GM18502 (cell line): ENCODE measurements at regions not wholly inside any gene's neighbourhood (a gene's known extent, or its start where the extent isn't known, plus 50 kb on each side); places are given as distances from the start of the nearest gene placed in this dataset.

Source experiments
- ATAC-seq: cut with Tn5 transposase; IDR thresholded peaks from one replicate; pipeline ENCODE4 v1.9.1; 2021; ENCODE audit warnings: mild to moderate bottlenecking; ENCODE audit not compliant: unreplicated experiment, poor library complexity

GRCh38 chr17:5843366-5844026 is 226.7 kb upstream of the WSCD1 start:
- ATAC-seq, result no peak

DNA sequence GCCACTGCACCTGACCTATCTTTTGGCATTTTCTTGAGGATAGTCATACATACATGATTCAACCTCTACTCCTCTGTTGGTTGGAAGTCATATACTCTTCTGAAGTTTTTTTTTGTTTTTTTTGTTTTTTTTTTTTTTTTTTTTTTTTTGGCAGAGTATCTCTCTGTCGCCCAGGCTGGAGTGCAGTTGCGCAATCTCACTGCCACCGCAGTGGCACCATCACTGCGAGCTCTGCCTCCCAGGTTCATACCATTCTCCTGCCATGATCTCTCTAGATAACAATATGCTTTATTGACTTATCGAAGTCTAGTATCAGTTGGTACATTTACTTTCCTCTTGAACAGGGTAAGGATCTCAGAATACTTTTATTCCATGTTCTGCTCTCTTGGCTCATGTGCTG is 224.2 kb upstream of the WSCD1 start:
- ATAC-seq, result no peak

GRCh38 chr17:5854871-5855554 is 215.2 kb upstream of the WSCD1 start:
- no peak for ATAC-seq

GRCh38 chr17:5861246-5861645 is 208.9 kb upstream of the WSCD1 start:
- no peak for ATAC-seq

GRCh38 chr17:5861854-5862253 is 208.3 kb upstream of the WSCD1 start:
- ATAC-seq, result no peak

- no peak for ATAC-seq
Observed at GRCh38 chr17:5862395-5862794, 207.8 kb upstream of the WSCD1 start.

DNA sequence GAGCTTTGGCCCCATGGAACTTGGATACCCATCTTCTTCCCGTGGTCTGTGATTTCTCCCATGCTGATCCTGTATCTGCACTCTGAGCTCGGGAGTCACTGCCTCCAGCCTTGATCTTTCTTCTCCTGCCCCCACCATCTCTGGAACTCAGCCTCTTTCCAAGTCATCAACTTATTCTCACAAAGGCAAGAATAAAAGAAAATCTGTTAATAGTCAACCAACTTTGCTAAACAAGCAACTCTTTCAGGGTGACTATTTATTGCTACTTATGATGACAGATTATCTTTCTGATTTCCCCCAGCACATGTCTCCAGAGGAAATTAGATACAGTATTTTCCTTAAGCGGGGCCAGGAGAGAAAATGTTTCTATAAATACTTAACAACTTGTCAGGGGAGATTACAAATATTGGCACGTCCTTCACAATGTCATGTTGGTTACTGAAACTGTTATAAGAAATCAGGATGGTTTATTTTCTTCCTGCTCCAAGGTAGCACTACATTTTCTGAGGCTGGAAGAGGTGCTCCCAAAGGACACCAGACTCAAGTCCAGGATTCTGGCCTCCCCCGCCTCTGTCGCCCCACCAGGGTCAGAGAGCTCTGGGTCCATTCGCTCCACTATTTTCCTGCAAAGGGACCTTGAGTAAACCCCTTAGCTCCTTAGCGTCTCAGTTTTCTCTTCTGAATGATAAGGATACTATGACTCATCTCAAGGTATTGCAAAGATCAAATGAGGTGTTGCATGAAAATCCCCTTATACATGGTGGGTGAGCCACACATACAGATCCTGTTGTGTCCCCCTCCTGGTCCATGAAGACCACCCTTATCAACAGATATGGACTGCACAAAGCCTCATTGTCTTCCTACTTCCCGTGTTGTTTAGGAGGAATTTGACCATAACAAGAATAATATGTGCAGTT is 205.2 kb upstream of the WSCD1 start:
- no peak for ATAC-seq

GRCh38 chr17:5866978-5867377 is 203.2 kb upstream of the WSCD1 start:
- ATAC-seq, result no peak

DNA sequence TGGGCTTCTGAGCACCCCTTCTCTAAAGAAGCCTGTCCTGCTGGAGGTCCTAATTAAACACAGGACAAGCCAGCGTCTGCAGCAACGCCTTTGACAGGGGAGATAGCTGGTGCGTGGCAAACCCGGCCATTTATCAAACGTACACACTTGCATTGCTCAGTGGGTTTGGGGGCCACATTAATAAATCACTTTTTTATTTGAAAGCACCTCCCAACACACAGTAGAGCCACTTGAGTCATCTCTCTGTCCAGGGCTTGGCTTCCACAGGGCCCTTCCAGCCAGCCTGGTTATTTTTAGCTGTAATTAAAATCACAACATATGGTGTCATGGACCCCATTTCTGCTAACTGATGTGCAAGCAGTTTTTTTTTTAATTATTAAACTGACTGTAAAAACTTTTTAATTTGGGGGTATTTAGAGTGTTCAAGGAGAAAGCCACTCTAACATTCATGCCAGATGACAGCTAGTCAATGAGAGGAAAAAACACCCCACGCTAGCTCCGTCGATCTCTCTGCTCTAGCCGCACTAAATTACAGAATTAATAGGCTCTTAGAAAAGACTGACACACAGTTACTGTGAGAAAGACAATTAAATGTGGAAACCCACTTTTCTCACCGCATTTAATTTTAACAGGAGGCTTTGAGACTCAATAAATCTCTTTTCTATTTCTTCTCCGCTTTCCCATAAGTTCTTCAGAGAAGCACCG is 201.0 kb upstream of the WSCD1 start:
- no peak for ATAC-seq

- no peak for ATAC-seq
Observed at GRCh38 chr17:5870231-5870953, 199.8 kb upstream of the WSCD1 start.

- ATAC-seq, result no peak
Observed at GRCh38 chr17:5871666-5872065, 198.5 kb upstream of the WSCD1 start.

- ATAC-seq, result no peak
Observed at GRCh38 chr17:5872831-5873230, 197.3 kb upstream of the WSCD1 start.

DNA sequence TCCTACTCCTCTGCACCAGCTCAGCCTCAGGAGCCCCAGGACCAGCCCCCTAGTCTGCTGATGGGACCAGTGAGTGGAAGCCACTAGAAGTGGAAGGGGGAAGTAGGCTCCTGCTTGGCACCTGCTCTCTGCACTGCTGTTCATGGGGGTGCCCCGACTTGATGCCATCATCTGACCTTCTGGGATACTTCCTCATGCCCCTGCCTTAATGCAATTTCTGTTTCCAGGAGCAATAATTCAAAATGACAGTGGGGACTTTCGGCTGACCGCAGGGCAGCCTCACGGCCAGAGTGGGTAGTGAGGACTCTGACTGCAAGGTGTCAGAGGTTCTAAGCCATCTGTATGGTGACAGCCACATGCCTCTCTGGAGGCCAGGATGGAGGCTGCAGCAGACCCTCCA is 196.4 kb upstream of the WSCD1 start:
- no peak for ATAC-seq

DNA sequence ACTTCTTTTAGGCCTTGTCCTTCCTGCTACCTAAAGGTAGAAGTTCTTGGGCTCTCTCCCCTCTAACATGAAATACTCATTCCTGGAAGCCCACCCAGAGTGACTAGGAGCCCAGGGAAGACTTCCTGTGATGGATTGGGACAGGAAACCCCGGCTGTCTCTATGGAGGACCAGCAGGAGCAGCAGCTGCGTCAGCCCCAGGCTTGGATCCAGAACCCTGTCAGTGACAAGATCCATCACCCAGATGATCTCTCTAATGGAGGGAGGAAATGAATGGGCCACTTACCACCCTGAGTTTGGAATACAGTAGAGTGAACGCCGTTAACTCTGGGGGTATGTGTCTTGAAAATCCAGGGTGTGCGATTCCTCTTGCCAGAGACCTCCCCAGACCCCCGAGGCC is 195.7 kb upstream of the WSCD1 start:
- ATAC-seq, result no peak

GRCh38 chr17:5877366-5877765 is 192.8 kb upstream of the WSCD1 start:
- ATAC-seq, result no peak

DNA sequence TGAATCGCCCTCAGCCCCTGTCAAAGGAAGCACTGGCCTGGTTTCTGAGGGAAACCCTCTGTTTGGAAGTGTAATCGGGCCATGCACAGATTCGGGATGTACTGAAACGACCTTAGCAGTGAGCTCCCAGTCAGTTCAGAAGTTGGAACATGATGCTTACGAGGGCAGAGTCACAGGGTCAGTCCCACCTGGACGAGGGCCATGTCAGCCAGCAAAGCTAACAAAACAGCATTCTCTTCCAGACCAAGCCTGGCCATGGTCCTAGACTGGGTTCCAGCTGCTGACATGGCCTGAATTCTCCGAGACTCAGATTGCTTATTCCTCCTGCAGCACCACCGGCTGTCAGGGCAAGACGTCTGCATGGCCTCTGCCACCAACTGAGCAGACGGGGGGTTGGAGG is 192.2 kb upstream of the WSCD1 start:
- ATAC-seq, result no peak

- no peak for ATAC-seq
Observed at GRCh38 chr17:5881849-5882248, 188.3 kb upstream of the WSCD1 start.

DNA sequence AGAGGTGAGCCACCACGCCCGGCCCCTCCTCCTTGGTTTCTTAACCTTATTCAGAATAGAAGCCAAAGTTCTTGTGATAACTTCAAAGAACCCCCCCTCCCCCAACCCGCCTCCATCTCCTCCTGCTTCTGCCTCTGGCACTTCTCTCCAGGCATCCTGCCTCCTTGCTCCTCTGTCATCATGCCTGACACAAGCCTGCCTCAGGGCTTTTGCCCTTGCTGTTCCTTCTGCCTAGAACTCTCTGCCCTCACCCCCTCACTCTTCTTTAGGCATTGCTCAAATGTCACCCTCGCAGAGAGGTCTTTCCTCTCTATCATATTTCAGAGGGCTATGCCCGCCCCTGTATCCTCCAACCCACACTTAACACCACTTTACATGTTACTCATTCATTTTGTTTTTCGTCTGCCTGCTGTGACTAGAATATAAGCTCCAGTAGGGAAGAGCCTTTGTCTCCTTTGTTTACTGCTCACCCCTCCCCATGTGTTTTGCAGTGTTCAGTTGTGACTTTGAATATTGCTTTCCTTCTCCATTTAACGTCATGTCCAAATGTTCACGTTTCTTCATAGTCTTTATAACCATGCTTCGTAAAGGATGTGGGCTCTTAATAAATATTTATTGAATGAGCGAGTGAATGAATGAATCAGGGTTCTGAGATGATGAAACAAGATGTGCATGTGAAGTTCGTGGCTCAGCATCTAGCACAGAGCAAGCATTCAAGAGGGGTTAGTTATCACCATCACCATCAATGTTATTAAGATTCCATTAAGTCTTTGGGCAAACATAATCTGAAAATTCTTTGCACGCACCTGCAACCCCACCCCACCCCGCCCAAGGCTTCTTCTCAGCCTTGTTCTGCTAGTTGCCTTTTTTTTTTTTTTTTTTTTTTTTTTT is 186.2 kb upstream of the WSCD1 start:
- ATAC-seq, result no peak

GRCh38 chr17:5885336-5885735 is 184.8 kb upstream of the WSCD1 start:
- no peak for ATAC-seq
